Neutrophil (primary cell): ENCODE measurements at regions not wholly inside any gene's neighbourhood (a gene's known extent, or its start where the extent isn't known, plus 50 kb on each side); places are given as distances from the start of the nearest gene placed in this dataset.

Source experiments
- H3K27ac ChIP-seq: fragments of 200-600 bp; sonication (generic); 2 replicates; pipeline ENCODE4 v1.5.1; 2016; ENCODE audit warnings: mild to moderate bottlenecking, moderate library complexity
- H3K27me3 ChIP-seq: fragments of 200-600 bp; sonication (generic); 2 replicates; pipeline ENCODE4 v1.6.0; 2016; ENCODE audit warnings: mild to moderate bottlenecking
- H3K36me3 ChIP-seq: fragments of 200-600 bp; sonication (generic); 2 replicates; pipeline ENCODE4 v1.5.1; 2017
- H3K4me1 ChIP-seq, 2 experiments: fragments of 200-600 bp in 1 of 2; sonication (generic) in 1 of 2; 1 replicate in 1 of 2; 2 replicates in 1 of 2; pipeline versions ENCODE4 v1.5.1 to v1.6.1; 2013 to 2016; ENCODE audit warnings: low read depth in 1 of 2, low read length in 1 of 2, mild to moderate bottlenecking in 1 of 2, moderate library complexity in 1 of 2; ENCODE audit not compliant: control insufficient read depth in 1 of 2, insufficient read depth in 1 of 2
- H3K4me3 ChIP-seq, 2 experiments: fragments of 200-600 bp in 1 of 2; sonication (generic) in 1 of 2; 1 replicate in 1 of 2; 2 replicates in 1 of 2; pipeline ENCODE4 v1.5.1; 2013 to 2016; ENCODE audit warnings: low read depth in 1 of 2, low read length in 1 of 2, mild to moderate bottlenecking in 1 of 2, moderate library complexity in 1 of 2
- H3K9me3 ChIP-seq: fragments of 200-600 bp; sonication (generic); 2 replicates; pipeline ENCODE4 v1.5.1; 2016
- TF ChIP-seq, protein P1 (sequence below): fragments of 200-600 bp; sonication (generic); IDR thresholded peaks from 2 replicates; pipeline ENCODE4 v1.5.1; 2016; ENCODE audit warnings: antibody characterized with exemption

DNA sequence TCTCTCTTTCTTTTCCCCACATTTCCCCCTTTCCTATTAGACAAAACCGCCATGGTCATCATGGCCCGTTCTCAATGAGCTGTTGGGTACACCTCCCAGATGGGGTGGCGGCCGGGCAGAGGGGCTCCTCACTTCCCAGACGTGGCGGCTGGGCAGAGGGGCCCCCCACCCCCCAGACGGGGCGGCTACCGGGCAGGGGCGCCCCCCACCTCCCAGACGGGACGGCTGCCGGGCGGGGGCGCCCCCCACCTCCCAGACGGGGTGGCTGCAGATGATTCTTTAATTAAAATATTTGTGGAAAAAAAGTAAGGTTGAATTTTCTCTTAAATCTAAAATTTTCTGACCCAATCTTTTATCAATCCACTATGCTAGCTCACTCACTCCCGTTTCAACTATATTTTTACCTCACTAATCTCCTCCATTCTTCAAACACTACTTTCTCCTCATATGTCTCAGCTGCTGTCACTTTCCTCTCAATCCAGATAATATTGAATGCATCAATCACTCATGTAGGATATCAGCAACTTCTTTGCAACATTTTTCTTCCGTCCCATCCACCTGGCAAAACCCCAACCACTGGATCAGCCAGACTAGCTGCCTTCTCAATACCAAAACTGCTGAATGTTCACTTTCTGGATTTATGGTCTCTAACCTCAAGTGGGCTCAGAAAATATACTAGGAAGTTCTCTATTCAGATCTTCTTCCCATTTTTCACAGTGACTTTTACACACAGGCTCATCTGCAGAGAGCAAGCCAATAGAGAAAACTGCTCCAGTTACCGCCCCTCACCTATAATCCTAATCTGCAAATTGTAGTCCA lies 81.1 kb upstream of the TRIM24 start:
- TF ChIP-seq, protein P1, sequence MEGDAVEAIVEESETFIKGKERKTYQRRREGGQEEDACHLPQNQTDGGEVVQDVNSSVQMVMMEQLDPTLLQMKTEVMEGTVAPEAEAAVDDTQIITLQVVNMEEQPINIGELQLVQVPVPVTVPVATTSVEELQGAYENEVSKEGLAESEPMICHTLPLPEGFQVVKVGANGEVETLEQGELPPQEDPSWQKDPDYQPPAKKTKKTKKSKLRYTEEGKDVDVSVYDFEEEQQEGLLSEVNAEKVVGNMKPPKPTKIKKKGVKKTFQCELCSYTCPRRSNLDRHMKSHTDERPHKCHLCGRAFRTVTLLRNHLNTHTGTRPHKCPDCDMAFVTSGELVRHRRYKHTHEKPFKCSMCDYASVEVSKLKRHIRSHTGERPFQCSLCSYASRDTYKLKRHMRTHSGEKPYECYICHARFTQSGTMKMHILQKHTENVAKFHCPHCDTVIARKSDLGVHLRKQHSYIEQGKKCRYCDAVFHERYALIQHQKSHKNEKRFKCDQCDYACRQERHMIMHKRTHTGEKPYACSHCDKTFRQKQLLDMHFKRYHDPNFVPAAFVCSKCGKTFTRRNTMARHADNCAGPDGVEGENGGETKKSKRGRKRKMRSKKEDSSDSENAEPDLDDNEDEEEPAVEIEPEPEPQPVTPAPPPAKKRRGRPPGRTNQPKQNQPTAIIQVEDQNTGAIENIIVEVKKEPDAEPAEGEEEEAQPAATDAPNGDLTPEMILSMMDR: no peak
- Histone ChIP-seq H3K27me3 (no peaks in the 10 kb centered on the region), H3K9me3 (no peaks in the 10 kb centered on the region), H3K27ac (no peak overlapping the region), H3K4me1 (no peaks in the 10 kb centered on the region), H3K36me3 (no peaks in the 10 kb centered on the region), H3K4me3 (no peak overlapping the region)

DNA sequence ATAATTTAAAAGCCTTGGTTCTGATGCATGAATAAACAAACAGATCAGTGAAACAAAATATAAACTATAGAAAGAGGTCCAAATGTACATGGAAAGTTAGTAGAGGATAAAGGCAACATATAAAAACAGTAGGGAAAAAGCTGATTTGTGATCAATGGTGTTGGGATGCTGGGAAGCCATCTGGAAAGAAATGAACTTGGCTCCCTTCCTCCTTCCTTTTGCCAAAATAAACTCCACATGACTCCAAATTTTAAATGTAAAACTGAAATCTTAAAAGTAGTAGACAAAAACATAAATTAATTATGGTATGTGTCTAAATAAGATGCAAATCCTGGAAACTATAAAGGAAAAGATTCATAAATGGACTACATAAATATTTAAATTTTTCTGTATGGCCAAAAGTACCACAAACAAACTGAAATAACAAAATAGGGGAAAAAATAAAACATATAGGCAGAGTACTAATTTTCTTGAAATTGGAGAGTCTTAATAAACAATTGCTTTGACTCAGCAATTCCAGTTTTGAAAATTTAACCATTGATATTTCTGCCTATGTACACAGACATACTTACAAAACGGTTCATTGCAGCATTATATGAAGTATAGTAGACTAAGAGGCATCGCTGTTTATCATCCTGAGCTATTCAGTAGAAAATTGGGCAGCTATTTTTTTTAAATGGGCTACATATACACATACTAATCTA lies 77.0 kb upstream of the TRIM24 start:
- H3K4me3 ChIP-seq: no peak overlapping the region
- H3K36me3 ChIP-seq: no peaks in the 10 kb centered on the region
- TF ChIP-seq, protein P1: no peak

DNA sequence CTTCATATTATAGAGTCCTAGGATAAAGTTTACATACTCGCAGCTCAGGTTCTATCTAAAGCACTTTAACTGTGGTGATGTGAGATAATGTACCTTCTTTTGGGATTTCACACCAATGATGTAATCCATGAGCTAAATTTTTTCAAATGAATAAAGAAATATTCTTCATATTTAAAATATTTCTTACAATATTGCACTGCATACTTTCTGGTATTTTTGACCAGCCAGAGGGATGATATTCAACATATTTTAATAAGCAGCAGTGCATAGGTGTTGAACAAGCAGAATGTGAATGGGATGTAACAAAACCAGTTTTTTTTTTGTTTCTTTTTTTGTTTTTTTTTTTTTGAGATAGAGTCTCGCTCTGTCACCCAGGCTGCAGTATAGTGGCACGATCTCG lies 73.2 kb upstream of the TRIM24 start:
- Histone ChIP-seq H3K27me3 (no peaks in the 10 kb centered on the region), H3K4me3 (no peak overlapping the region), H3K36me3 (no peaks in the 10 kb centered on the region), H3K4me1 (no peaks in the 10 kb centered on the region), H3K27ac (no peak overlapping the region), H3K9me3 (no peaks in the 10 kb centered on the region)
- TF ChIP-seq, protein P1: no peak

More for the DNA sequence above, 77.0 kb upstream of the TRIM24 start:
- no peaks in the 10 kb centered on the region for H3K9me3 ChIP-seq
- H3K27ac ChIP-seq: no peak overlapping the region
- H3K27me3 ChIP-seq: no peaks in the 10 kb centered on the region
- no peaks in the 10 kb centered on the region for H3K4me1 ChIP-seq

DNA sequence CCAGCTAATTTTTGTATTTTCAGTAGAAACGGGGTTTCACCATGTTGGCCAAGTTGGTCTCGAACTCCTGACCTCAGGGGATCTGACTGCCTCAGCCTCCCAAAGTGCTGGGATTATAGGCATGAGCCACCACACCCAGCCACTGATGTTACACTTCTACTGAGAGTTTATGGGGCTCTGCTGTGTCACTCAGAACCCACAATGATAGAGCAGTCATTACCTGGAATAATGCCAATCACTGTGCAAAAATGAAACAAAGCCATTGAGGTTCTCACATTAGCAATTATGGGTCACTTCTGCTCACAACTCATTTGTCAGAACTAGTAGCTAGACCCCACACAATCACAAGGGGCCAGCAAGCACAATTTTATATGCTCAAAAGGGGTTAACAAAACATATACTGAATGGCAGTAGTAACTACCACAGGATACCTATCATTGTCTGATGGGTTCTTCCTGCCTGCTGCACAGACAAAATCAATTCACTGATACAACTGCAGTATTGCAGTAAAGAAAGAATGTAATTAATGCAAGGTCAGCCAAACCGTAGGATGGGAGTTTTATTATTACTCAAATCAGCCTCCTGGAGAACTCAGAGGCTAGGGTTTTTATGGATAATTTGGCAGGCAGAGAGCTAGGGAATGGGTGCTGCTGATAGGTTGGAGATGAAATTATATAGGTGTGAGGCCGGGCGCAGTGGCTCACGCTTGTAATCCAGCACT lies 72.1 kb upstream of the TRIM24 start:
- Histone ChIP-seq H3K4me3 (no peak overlapping the region), H3K9me3 (no peaks in the 10 kb centered on the region), H3K4me1 (no peaks in the 10 kb centered on the region), H3K27me3 (no peaks in the 10 kb centered on the region), H3K27ac (no peak overlapping the region), H3K36me3 (no peaks in the 10 kb centered on the region)
- TF ChIP-seq, protein P1: no peak

DNA sequence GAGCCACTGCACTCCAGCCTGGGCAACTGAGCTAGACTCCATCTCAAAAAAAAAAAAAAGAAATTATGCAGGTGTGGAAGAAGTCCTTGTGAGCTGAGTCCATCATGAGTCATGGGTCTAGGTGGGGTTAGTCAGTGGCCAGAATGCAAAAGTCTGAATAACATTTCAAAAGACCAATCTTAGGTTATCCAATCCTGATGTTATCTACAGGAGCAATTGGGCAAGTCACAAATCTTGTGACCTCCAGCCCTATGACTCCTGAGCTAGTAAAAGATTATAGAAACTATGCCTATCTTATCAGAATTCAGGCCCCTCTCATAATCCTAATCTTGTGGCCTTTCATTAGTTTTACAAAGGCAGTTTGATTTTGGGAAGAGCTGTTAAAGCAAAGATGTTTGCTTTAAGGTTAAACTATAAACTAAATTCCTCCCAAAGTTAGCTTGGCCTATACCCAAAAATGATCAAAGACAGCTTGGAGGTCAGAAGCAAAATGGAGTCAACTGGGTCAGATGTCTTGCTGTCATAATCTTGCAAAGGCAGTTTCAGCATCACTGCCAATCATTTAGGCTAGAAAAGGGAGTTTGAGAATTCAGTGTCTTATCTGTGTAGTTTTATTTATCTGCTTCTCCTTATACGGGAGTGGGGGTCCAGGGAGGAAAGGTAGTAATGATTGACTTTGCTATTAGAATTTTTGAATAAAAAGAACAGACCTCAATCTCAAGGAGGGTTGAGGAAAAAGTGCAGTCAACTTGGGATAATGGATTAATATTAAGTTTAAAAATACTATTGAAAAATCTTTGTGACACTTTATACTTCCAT lies 71.2 kb upstream of the TRIM24 start:
- TF ChIP-seq, protein P1: no peak
- Histone ChIP-seq H3K4me1 (no peaks in the 10 kb centered on the region), H3K27ac (no peak overlapping the region), H3K27me3 (no peaks in the 10 kb centered on the region), H3K36me3 (no peaks in the 10 kb centered on the region), H3K9me3 (no peaks in the 10 kb centered on the region), H3K4me3 (no peak overlapping the region)
